Nephron (organoid): ENCODE measurements at regions not wholly inside any gene's neighbourhood (a gene's known extent, or its start where the extent isn't known, plus 50 kb on each side); places are given as distances from the start of the nearest gene placed in this dataset.

Experiments used
- H3K27ac Mint-ChIP-seq, 3 experiments: 2 replicates each; pipeline ENCODE4 v1.8.0; 2020; ENCODE audit warnings: mixed read lengths in 3 of 3, mild to moderate bottlenecking in 2 of 3, moderate library complexity in 1 of 3
- H3K27me3 Mint-ChIP-seq: 2 replicates; pipeline ENCODE4 v1.8.0; 2021; ENCODE audit warnings: low read depth, mild to moderate bottlenecking, moderate library complexity, mixed read lengths
- H3K36me3 Mint-ChIP-seq: 2 replicates; pipeline ENCODE4 v1.8.0; 2020; ENCODE audit warnings: low read depth, mixed read lengths
- H3K4me1 Mint-ChIP-seq: 2 replicates; pipeline ENCODE4 v1.8.0; 2020; ENCODE audit warnings: mixed read lengths
- H3K4me3 Mint-ChIP-seq, 3 experiments: 2 replicates each; pipeline ENCODE4 v1.8.0; 2020; ENCODE audit warnings: mild to moderate bottlenecking in 3 of 3, mixed read lengths in 3 of 3, moderate library complexity in 2 of 3
- H3K9me3 Mint-ChIP-seq: 2 replicates; pipeline ENCODE4 v1.8.0; 2020; ENCODE audit warnings: mixed read lengths
- CTCF ChIP-seq, 3 experiments: fragments of 200-600 bp; sonication (generic); IDR thresholded peaks; one replicate each; pipeline ENCODE4 v1.5.0; 2021; ENCODE audit warnings: antibody characterized with exemption in 3 of 3; ENCODE audit not compliant: unreplicated experiment in 3 of 3

- H3K27me3 Mint-ChIP-seq, result no peaks in the 10 kb centered on the region
- H3K9me3 Mint-ChIP-seq, result peaks cover 8% of the 10 kb centered on the region
- no peaks in the 10 kb centered on the region for H3K4me1 Mint-ChIP-seq
- no peak overlapping the region for H3K4me3 Mint-ChIP-seq
- no peak for TF ChIP-seq CTCF (IDR thresholded peaks at IDR 0.05; ENCODE audit: unreplicated experiment in 3 of 3)
- H3K27ac Mint-ChIP-seq, result no peak overlapping the region
- H3K36me3 Mint-ChIP-seq, result no peaks in the 10 kb centered on the region
Observed at GRCh38 chr3:152969557-152970300, 134.8 kb downstream of the P2RY1 start.

GRCh38 chr3:152970851-152971250, 135.9 kb downstream of the P2RY1 start:
- Mint-ChIP-seq H3K4me1 (no peaks in the 10 kb centered on the region), H3K4me3 (no peak overlapping the region), H3K9me3 (no peaks in the 10 kb centered on the region), H3K27me3 (no peaks in the 10 kb centered on the region), H3K27ac (no peak overlapping the region), H3K36me3 (no peaks in the 10 kb centered on the region)
- TF ChIP-seq CTCF (IDR thresholded peaks at IDR 0.05; ENCODE audit: unreplicated experiment in 3 of 3), result no peak

- no peak overlapping the region for H3K27ac Mint-ChIP-seq
- H3K9me3 Mint-ChIP-seq, result no peaks in the 10 kb centered on the region
- no peak for TF ChIP-seq CTCF (IDR thresholded peaks at IDR 0.05; ENCODE audit: unreplicated experiment in 3 of 3)
- H3K4me3 Mint-ChIP-seq, result no peak overlapping the region
- H3K36me3 Mint-ChIP-seq, result no peaks in the 10 kb centered on the region
- no peaks in the 10 kb centered on the region for H3K27me3 Mint-ChIP-seq
- H3K4me1 Mint-ChIP-seq, result no peaks in the 10 kb centered on the region
Observed at GRCh38 chr3:152971880-152972279, 136.9 kb downstream of the P2RY1 start.

- H3K27ac Mint-ChIP-seq, result no peak overlapping the region
- H3K4me1 Mint-ChIP-seq, result no peaks in the 10 kb centered on the region
- H3K27me3 Mint-ChIP-seq, result no peaks in the 10 kb centered on the region
- TF ChIP-seq CTCF (IDR thresholded peaks at IDR 0.05; ENCODE audit: unreplicated experiment in 3 of 3), result no peak
- H3K4me3 Mint-ChIP-seq, result no peak overlapping the region
- H3K9me3 Mint-ChIP-seq, result no peaks in the 10 kb centered on the region
- no peaks in the 10 kb centered on the region for H3K36me3 Mint-ChIP-seq
Observed at GRCh38 chr3:152973575-152973974, 138.6 kb downstream of the P2RY1 start.

- TF ChIP-seq CTCF (IDR thresholded peaks at IDR 0.05; ENCODE audit: unreplicated experiment in 3 of 3), result no peak
- Mint-ChIP-seq H3K9me3 (no peaks in the 10 kb centered on the region), H3K27me3 (no peaks in the 10 kb centered on the region), H3K27ac (no peak overlapping the region), H3K4me1 (no peaks in the 10 kb centered on the region), H3K4me3 (no peak overlapping the region), H3K36me3 (no peaks in the 10 kb centered on the region)
Observed at GRCh38 chr3:152976239-152976638, 141.3 kb downstream of the P2RY1 start.

GRCh38 chr3:152977366-152977765, 142.4 kb downstream of the P2RY1 start:
- no peaks in the 10 kb centered on the region for H3K4me1 Mint-ChIP-seq
- no peaks in the 10 kb centered on the region for H3K36me3 Mint-ChIP-seq
- no peaks in the 10 kb centered on the region for H3K9me3 Mint-ChIP-seq
- H3K27me3 Mint-ChIP-seq, result no peaks in the 10 kb centered on the region
- H3K4me3 Mint-ChIP-seq, result no peak overlapping the region
- no peak for TF ChIP-seq CTCF (IDR thresholded peaks at IDR 0.05; ENCODE audit: unreplicated experiment in 3 of 3)
- no peak overlapping the region for H3K27ac Mint-ChIP-seq
